Fibroblast of lung (primary cell): ENCODE measurements at regions not wholly inside any gene's neighbourhood (a gene's known extent, or its start where the extent isn't known, plus 50 kb on each side); places are given as distances from the start of the nearest gene placed in this dataset.

ENCODE experiments used
- CTCF ChIP-seq, 2 donors: IDR thresholded peaks in 1 of 2; conservative IDR thresholded peaks in 1 of 2; 1 replicate in 1 of 2; 2 replicates in 1 of 2; pipeline ENCODE4 v1.5.1; 2011 to 2012; ENCODE audit warnings: low read length in 2 of 2, control low read depth in 1 of 2, inconsistent platforms in 1 of 2, low read depth in 1 of 2, mild to moderate bottlenecking in 1 of 2
- EZH2 ChIP-seq: IDR thresholded peaks from 2 replicates; pipeline ENCODE4 v1.5.1; 2012; ENCODE audit warnings: low read length, control low read depth, mild to moderate bottlenecking; ENCODE audit errors: missing control alignments

- no peak for TF ChIP-seq CTCF (conservative IDR thresholded peaks at IDR 0.05 in 1 of 2, IDR thresholded peaks at IDR 0.05 in 1 of 2; ENCODE audit: low read depth in 1 of 2, low read length in 2 of 2)
- no peak for TF ChIP-seq EZH2
Measured at GRCh38 chr17:36732351-36732750, 131.0 kb downstream of the MRM1 start.
